ENCODE measurements at regions not wholly inside any gene's neighbourhood (a gene's known extent, or its start where the extent isn't known, plus 50 kb on each side); places are given as distances from the start of the nearest gene placed in this dataset.

- in situ Hi-C loops (cut with MboI): no loop called here
- ChIA-PET CTCF (interaction anchor here (0.6 to 1.8 kb wide), 8 partner anchors 8 to 165 kb away, joined by 3 to 7 read pairs (median 4); no protein-coding TSS in a partner anchor), RAD21 (ENCODE audit: unreplicated experiment) (interaction anchor here (0.6 to 3.3 kb wide), 13 partner anchors 10 to 237 kb away, joined by 3 to 21 read pairs (median 4); no protein-coding TSS in a partner anchor), POLR2A (interaction anchor here (0.5 to 1.0 kb wide), 4 partner anchors 11 to 764 kb away, joined by 3 to 6 read pairs (median 4); no protein-coding TSS in a partner anchor), SMC1A (ENCODE audit: uncharacterized antibody, unreplicated experiment) (interaction anchor here (0.6 to 4.0 kb wide), 33 partner anchors 9 to 233 kb away, joined by 3 to 23 read pairs (median 4); no protein-coding TSS in a partner anchor)
- H3K79me2 ChIP-seq (ENCODE audit: control insufficient read depth, insufficient read depth, low read length): no peaks in the 10 kb centered on the region
- DNase-seq (ENCODE audit: low read depth, low spot score) (peak; percentile 50), FAIRE-seq (peak; percentile 84), ATAC-seq (peak; percentile 94)
- no peak overlapping the region; the same call in 1 of the 2 replicates for H2AFZ ChIP-seq (ENCODE audit: control insufficient read depth, low read depth, low read length)
- BruUV-seq (replicated peaks): no TSS peak
- under 1% methylated on average over 6 of the region's 6 CpGs for WGBS (ENCODE audit: insufficient coverage, insufficient replicate concordance, low lambda C conversion rate, missing lambda C conversion rate)
- H4K20me1 ChIP-seq (ENCODE audit: control insufficient read depth, insufficient read depth): no peaks in the 10 kb centered on the region
- no peaks in the 10 kb centered on the region for H3K4me1 ChIP-seq (ENCODE audit: control insufficient read depth, insufficient read depth, low read length)
- H3K27ac ChIP-seq (ENCODE audit: control insufficient read depth, insufficient read depth): no peak overlapping the region
- no peaks in the 10 kb centered on the region for H3K27me3 ChIP-seq (replicated peaks in 1 of 2; ENCODE audit: control insufficient read depth in 2 of 2, insufficient read depth in 2 of 2, low read length in 1 of 2)
- H3K4me3 ChIP-seq: 0 out of 2 replicates have a peak overlapping the region, but pooled peaks have one; percentile 5
- intact Hi-C loops (cut with micrococcal nuclease; ENCODE audit: unreplicated experiment): loop anchor here (1.0 to 5.0 kb wide), 7 partner anchors 16 to 237 kb away; no protein-coding TSS in a partner anchor
- no peaks in the 10 kb centered on the region for H3K9me3 ChIP-seq (replicated peaks; ENCODE audit: control insufficient read depth, insufficient read depth, low read length)
- H3K9ac ChIP-seq (ENCODE audit: control insufficient read depth, insufficient read depth, low read length): no peak overlapping the region
- no peaks in the 10 kb centered on the region for H3K36me3 ChIP-seq (ENCODE audit: control insufficient read depth in 2 of 2, insufficient read depth in 2 of 2, low read length in 1 of 2)
- H3K4me2 ChIP-seq (ENCODE audit: control insufficient read depth, insufficient read depth): no peak overlapping the region
- TF ChIP-seq KDM1A (IDR thresholded peaks at IDR 0.05; ENCODE audit: borderline replicate concordance) (no peak), NFXL1 (IDR thresholded peaks at IDR 0.05; ENCODE audit: borderline replicate concordance) (no peak), RFX5 (IDR thresholded peaks at IDR 0.05; ENCODE audit: low read depth, low read length) (no peak), ATF7 (IDR thresholded peaks at IDR 0.05; ENCODE audit: low read depth) (peak; percentile 87), IKZF2 (IDR thresholded peaks at IDR 0.05) (peak; percentile 78 to 88; a peak in 3 of 4 replicates), CREM (IDR thresholded peaks at IDR 0.05; ENCODE audit: low read depth) (no peak), TCF3 (IDR thresholded peaks at IDR 0.05; ENCODE audit: borderline replicate concordance, insufficient read depth, low read depth, low read length) (no peak), RELA (IDR thresholded peaks at IDR 0.05; ENCODE audit: borderline replicate concordance, partially characterized antibody) (no peak), POLR2A (IDR thresholded peaks at IDR 0.05; ENCODE audit: low read depth, low read length) (no peak), IKZF1 (conservative IDR thresholded peaks at IDR 0.05) (peak; percentile 68), BCL11A (IDR thresholded peaks at IDR 0.05; ENCODE audit: low read depth, low read length) (peak; percentile 22; the same call in 1 of the 2 replicates), RUNX3 (IDR thresholded peaks at IDR 0.05; ENCODE audit: low read length) (peak; percentile 38; the same call in 1 of the 2 replicates), HDGF (IDR thresholded peaks at IDR 0.05) (no peak), CHD1 (IDR thresholded peaks at IDR 0.05; ENCODE audit: low read depth, low read length) (no peak), BCLAF1 (IDR thresholded peaks at IDR 0.05) (no peak), SPI1 (IDR thresholded peaks at IDR 0.05; ENCODE audit: borderline replicate concordance, insufficient read depth, low read depth, low read length) (peak; percentile 6; the same call in 1 of the 2 replicates), MXI1 (IDR thresholded peaks at IDR 0.05; ENCODE audit: low read depth, low read length) (no peak)
- TF ChIP-seq, protein P1, sequence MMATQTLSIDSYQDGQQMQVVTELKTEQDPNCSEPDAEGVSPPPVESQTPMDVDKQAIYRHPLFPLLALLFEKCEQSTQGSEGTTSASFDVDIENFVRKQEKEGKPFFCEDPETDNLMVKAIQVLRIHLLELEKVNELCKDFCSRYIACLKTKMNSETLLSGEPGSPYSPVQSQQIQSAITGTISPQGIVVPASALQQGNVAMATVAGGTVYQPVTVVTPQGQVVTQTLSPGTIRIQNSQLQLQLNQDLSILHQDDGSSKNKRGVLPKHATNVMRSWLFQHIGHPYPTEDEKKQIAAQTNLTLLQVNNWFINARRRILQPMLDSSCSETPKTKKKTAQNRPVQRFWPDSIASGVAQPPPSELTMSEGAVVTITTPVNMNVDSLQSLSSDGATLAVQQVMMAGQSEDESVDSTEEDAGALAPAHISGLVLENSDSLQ (IDR thresholded peaks at IDR 0.05): peak; percentile 36; the same call in 1 of the 2 replicates
- TF ChIP-seq, protein P2, sequence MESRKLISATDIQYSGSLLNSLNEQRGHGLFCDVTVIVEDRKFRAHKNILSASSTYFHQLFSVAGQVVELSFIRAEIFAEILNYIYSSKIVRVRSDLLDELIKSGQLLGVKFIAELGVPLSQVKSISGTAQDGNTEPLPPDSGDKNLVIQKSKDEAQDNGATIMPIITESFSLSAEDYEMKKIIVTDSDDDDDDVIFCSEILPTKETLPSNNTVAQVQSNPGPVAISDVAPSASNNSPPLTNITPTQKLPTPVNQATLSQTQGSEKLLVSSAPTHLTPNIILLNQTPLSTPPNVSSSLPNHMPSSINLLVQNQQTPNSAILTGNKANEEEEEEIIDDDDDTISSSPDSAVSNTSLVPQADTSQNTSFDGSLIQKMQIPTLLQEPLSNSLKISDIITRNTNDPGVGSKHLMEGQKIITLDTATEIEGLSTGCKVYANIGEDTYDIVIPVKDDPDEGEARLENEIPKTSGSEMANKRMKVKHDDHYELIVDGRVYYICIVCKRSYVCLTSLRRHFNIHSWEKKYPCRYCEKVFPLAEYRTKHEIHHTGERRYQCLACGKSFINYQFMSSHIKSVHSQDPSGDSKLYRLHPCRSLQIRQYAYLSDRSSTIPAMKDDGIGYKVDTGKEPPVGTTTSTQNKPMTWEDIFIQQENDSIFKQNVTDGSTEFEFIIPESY (IDR thresholded peaks at IDR 0.05): no peak
Observed at GRCh38 chr2:215680605-215681598, 245.0 kb upstream of the FN1 start.
